KOPT-K1 (cell line): ENCODE measurements at regions not wholly inside any gene's neighbourhood (a gene's known extent, or its start where the extent isn't known, plus 50 kb on each side); places are given as distances from the start of the nearest gene placed in this dataset.
"Not testable (repeated sequence)": the region's sequence is repeated elsewhere in the genome, so short reads cannot be mapped to it uniquely, and the experiment has no call there.

Experiments
- H3K27ac ChIP-seq: fragments of 200-600 bp; sonication (generic); 2 replicates; pipeline ENCODE4 v1.5.1; 2016; ENCODE audit warnings: antibody characterized with exemption, mild to moderate bottlenecking, low read depth, low read length; ENCODE audit not compliant: poor library complexity, severe bottlenecking
- H3K36me3 ChIP-seq: fragments of 200-600 bp; sonication (generic); 2 replicates; pipeline ENCODE4 v1.5.1; 2017; ENCODE audit warnings: antibody characterized with exemption, mild to moderate bottlenecking, low read length, moderate library complexity; ENCODE audit not compliant: insufficient read depth
- H3K9me3 ChIP-seq: fragments of 200-600 bp; sonication (generic); 2 replicates; pipeline ENCODE4 v1.5.1; 2017; ENCODE audit warnings: antibody characterized with exemption, low read length, mild to moderate bottlenecking; ENCODE audit not compliant: insufficient read depth, poor library complexity, severe bottlenecking

DNA sequence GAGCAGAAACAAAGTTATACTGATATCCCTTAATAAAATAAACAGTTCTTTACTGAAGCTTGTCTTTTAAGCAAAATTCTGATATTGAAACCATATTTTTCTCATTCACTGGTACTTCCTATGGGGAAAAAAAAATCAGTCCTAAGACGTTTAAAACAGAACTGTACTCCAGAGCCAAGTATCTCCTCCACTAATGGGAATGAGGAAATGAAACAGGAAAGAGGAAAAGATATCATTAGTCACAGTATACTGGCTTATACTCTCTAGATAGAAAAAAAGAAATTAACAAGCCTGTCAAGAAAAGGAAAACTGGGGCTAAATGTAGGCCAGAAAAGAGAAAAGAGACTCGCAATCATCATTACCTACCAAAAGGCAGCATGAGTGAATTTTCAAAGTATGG, 252.7 kb downstream of the CENPC start:
- no peak overlapping the region for H3K27ac ChIP-seq
- no peaks in the 10 kb centered on the region for H3K36me3 ChIP-seq
- H3K9me3 ChIP-seq = no peaks in the 10 kb centered on the region

DNA sequence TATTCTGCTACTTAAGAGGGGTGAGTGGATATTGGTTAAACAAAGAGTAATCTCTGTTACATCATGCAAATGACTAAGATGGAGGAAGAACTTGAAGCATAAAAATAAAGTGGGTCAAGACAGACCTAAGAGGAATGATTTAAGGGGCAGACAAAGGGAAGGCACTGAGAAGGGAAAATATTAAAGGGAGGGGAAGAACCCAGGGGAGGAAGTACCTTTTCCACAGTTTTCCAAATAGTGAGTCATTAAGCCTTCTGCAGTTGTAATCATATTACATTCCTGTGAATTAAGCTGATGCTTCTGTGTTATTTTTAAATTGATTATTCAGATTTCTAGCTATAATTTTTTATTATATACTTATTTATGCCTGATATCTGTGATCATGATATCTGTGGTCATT, 253.3 kb downstream of the CENPC start:
- no peaks in the 10 kb centered on the region for H3K36me3 ChIP-seq
- H3K9me3 ChIP-seq = no peaks in the 10 kb centered on the region
- no peak overlapping the region for H3K27ac ChIP-seq

DNA sequence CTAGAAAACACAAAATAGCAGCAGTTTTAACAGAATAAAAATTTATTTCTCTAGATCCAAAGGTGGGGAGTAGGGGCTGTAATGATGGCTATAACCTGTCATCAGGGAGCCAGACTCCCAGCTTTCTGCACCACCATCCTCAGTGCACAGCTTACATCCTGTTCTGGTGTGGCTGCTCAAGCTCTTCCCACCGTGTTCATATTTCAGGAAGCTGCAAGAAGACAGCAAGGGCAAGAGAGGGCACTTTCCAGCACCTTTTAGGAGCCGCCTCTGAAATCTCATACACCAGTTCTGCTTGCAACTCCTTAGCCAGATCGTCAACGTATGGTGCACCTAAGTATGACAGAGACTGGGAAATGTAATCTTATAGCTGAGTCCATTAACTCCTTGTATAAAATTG, 253.7 kb downstream of the CENPC start:
- no peaks in the 10 kb centered on the region for H3K36me3 ChIP-seq

DNA sequence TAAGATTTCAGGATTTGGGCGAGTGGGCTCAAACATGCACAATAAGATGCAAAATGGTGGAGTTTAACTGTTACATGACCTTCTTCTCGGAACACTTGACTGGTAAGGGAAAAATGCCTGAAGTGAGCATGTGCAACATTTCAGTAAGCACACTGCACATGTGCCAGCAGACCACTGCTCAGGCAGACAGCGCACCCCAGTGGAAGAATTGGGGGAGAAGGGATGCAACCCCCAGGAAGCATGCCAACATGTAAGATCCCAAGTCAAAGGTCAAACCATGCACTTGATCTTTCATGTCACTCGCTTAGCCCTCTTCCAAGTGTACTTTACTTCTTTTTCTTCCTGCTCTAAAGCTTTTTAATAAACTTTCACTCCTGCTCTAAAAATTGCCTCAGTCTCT, 256.3 kb downstream of the CENPC start:
- Histone ChIP-seq H3K9me3 (no peaks in the 10 kb centered on the region), H3K27ac (no peak overlapping the region), H3K36me3 (no peaks in the 10 kb centered on the region)

More for the DNA sequence above, 253.7 kb downstream of the CENPC start:
- H3K27ac ChIP-seq = no peak overlapping the region
- no peaks in the 10 kb centered on the region for H3K9me3 ChIP-seq

DNA sequence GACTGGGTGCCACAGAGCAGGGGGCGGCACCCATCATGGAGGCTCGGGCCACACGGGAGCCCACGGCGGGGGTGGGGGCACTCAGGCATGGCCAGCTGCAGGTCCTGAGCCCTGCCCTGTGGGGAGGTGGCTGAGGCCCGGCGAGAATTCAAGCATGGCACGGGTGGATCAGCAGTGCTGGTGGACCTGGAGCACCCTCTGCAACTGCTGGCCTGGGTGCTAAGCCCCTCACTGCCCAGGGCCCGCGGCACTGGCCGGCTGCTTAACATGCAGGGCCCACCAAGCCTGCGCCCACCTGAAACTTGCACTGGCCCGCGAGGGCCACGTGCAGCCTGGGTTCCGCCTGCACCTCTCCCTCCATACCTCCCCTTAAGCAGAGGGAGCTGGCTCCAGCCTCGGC, 258.6 kb downstream of the CENPC start:
- Histone ChIP-seq H3K27ac (no peak overlapping the region), H3K36me3 (no peaks in the 10 kb centered on the region), H3K9me3 (no peaks in the 10 kb centered on the region)

DNA sequence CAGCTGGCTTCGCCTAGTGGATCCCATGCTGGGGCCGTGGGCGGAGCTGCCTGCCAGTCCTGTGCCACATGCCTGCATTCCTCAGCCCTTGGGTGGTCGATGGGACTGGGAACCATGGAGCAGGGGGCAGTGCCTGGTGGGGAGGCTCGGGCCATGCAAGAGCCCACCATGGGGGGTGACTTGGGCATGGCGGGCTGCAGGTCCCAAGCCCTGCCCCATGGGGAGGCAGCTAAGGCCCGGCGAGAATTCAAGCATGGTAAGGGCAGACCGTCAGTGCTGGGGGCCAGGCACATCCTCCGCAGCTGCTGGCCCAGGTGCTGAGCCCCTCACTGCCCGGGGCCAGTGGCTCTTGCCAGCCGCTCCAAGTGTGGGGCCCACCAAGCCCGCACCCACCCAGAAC, 262.6 kb downstream of the CENPC start:
- Histone ChIP-seq H3K36me3 (no peaks in the 10 kb centered on the region), H3K27ac (no peak overlapping the region), H3K9me3 (no peaks in the 10 kb centered on the region)

DNA sequence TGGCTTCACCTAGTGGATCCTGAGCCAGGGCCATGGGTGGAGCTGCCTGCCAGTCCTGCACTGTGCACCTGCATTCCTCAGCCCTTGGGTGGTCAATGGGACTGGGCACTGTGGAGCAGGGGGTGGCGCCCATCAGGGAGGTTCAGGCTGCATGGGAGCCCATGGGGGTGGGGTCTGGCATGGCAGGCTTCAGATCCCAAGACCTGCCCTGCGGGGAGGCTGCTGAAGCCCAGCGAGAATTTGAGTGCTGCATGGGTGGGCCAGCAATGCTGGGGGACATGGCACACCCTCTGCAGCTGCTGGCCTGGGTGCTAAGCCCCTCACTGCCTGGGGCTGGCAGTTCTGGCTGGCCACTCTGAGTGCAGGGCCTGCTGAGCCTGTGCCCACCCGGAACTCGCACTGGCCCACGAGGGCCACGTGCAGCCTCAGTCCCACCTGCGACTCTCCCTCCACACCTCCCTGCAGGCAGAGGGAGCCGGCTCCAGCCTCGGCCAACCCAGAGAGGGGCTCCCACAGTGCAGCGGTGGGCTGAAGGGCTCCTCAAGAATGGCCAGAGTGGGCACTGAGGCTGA, 270.0 kb downstream of the CENPC start:
- H3K27ac ChIP-seq = no peak overlapping the region
- H3K36me3 ChIP-seq = no peaks in the 10 kb centered on the region

DNA sequence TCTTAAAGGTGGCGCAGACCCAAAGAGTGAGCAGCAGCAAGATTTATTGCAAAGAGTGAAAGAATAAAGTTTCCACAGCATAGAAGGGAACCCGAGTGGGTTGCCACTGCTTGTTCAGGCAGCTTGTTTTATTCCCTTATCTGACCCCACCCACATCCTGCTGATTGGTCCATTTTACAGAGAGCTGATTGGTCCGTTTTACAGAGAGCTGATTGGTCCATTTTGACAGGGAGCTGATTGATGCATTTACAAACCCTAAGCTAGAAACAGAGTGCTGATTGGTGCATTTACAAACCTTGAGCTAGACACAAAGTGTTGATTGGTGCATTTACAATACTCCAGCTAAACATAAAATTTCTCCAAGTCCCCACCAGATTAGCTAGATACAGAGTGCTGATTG, 270.6 kb downstream of the CENPC start:
- H3K27ac ChIP-seq, H3K9me3 ChIP-seq, H3K36me3 ChIP-seq: not testable (repeated sequence)

More for the DNA sequence above, 270.0 kb downstream of the CENPC start:
- H3K9me3 ChIP-seq = no peaks in the 10 kb centered on the region

DNA sequence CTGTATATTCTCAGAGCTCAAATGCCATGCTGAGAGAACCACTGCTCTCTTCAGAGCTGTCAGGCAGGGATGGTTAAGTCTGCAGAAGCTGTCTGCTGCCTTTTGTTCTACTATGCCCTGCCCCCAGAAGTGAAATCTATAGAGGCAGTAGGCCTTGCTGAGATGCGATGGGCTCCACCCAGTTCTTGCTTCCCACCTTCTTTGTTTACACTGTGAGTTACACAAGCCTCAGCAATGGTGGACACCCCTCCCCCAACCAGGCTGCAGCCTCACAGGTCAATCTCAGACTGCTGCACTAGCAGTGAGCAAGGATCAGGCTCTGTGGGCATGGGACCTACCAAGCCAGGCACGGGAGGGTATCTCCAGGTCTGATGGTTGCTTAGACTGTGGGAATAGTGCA, 271.6 kb downstream of the CENPC start:
- H3K27ac ChIP-seq = no peak overlapping the region
- no peaks in the 10 kb centered on the region for H3K9me3 ChIP-seq
- H3K36me3 ChIP-seq = no peaks in the 10 kb centered on the region

DNA sequence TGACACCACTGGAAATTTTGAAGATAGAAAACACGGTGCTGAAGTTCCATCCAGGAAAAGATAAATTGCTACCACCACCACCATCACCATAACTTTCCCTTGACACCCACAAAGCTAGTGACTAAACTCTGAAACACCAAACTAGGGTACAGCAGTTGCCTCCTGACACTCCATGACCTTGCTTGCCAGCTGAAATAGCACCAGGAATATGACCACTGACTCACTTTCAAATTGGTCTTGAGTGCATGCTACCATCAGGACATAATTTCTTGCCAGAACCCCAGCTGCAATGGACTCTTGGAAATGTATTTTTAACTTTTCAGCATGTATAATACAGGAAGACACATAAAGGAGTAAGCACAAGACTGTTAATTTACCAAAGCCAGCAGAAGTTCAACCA, 283.3 kb downstream of the CENPC start:
- Histone ChIP-seq H3K36me3 (no peaks in the 10 kb centered on the region), H3K9me3 (no peaks in the 10 kb centered on the region), H3K27ac (no peak overlapping the region)

DNA sequence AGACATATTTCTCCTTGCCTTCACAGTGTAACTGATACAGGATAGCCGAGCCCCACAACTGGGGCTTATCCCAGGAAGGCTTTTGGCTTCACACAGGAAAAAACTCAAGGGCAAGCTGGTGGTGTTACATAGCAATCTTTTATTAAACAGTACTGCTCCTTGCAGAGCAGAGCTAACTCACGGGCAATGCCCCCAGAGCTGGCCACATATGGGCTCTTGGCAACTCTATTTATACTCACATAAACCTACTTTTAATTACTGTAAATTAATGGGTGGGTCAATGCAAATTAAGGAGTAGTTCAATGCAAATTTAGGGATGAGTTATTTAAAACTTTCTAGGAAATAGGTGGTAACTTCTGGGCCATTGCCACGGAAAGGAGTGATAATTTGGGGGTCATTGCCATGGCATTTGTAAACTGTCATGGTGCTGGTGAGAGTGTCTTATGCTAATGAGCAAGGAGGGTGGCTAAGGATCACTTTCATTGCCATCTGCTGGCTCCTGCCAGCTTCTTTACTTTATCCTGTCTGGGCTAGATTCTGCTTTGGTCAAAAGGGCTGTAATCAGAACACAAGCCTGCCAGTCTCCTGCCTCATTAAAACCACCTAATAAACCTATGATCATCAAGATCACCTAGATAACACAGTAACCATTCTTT, 288.8 kb downstream of the CENPC start:
- no peak overlapping the region for H3K27ac ChIP-seq
- H3K9me3 ChIP-seq = no peaks in the 10 kb centered on the region
- H3K36me3 ChIP-seq = no peaks in the 10 kb centered on the region

DNA sequence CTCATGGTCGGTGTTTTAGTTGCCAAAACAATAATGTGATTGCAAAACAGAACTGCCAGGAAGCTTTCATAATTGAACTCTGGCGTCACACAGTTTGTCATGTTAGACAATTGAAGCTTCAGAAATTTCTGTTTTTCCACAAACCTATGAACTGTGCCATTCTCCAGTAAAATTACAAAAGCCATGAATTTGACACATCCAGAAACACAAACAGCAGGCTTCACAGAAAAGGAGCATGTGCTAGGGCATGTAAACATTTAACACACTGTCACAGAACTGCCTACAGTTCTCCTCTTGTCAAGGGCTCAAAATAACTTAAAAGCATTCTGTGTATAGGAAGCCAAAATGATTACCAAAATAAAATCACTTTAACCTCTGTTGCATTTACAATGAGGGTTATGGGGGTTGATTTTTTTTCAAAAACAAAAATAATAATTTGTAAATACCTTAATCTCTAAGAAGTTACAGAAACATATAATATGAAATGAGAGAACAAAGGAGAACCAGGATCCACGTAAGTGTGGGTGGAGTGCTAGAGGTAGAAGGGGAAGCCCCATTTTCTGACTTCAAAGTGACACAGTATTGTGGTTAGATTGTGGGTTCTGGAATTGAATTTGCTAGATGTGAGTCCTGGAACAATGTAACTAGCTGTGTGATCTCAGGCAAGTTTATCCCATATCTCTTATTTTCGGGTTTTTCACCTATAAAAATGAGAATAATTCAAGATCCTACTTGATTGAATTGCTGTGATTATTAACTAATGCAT, 295.0 kb downstream of the CENPC start:
- Histone ChIP-seq H3K27ac (no peak overlapping the region), H3K36me3 (no peaks in the 10 kb centered on the region), H3K9me3 (no peaks in the 10 kb centered on the region)

DNA sequence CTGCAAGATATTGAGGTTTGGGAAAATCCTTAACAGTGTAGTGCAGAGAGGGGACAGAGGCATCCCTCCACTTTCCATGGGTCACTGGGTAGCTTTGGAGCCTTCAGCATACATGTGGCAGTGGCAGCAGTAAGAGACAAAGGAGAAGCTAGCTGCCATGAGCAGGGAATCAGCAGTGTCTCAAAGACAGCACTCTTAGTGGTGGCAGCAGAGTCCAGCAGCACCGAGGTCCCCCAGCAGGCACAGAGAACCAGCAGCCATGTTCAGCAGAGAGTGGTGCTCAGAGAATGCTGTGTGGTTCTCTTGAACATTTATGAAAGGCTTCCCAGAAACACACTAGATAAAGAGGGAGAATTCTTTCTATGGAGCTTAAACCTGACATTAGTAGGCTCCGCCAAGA, 308.5 kb downstream of the CENPC start:
- H3K9me3 ChIP-seq = no peaks in the 10 kb centered on the region
- no peaks in the 10 kb centered on the region for H3K36me3 ChIP-seq
- H3K27ac ChIP-seq = no peak overlapping the region

DNA sequence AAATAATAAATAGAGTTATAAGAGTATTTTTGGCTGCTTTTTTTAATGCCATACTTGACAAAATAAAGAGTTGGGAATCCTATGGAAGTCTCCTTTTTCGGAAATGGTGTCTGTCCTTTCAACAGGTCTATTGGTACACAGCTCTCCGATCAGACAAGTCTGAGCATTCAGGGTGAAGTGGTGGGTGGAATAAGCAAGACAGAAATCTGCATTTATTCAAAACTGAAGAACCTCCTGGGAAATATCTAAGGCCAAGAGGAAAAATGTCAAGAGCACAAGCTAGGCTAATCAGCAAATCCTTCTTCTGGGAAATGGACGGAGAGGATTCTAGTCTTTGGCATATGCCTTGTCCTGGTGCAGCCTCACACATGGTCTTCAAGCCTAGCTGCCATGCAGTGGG, 309.0 kb downstream of the CENPC start:
- H3K36me3 ChIP-seq = no peaks in the 10 kb centered on the region
- H3K27ac ChIP-seq = no peak overlapping the region
- no peaks in the 10 kb centered on the region for H3K9me3 ChIP-seq

DNA sequence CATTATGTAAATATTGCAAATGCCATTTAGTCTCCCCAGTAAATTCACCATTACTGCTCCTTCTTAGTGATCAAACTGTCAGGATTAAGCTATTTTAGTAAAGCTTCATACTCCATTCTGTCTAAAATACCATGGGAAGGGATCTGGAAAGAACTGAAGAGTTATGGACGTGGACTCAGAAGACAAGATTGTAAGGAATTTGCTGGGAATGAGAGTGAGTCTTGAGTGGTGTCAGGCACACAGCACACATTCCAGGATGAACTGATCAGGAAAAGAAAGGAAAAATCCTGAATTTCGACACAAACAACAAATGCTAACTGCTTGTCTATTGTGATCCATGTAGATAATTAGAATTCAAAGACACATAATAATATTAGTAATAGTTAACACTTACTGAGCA, 311.0 kb downstream of the CENPC start:
- H3K9me3 ChIP-seq = no peaks in the 10 kb centered on the region
- H3K27ac ChIP-seq = no peak overlapping the region
- H3K36me3 ChIP-seq = no peaks in the 10 kb centered on the region

DNA sequence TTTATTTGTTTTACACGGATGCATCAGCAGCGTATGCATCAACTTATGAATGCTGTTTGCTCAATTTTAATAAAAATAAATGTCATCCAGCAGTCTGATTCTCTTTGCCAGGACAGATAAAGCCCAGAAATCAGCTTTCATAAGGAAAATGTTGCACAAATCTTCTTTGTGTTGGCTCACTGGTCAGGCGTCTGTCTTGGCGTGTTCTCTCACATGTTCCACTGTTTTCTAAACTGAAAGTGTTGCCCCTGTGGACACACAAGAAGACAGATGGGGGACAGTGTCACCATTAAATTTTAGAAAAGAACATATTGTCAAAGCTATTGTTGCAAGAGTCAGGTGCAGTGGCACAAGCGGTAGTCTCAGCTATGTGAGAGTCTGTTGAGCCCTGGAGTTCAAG, 316.2 kb downstream of the CENPC start:
- H3K9me3 ChIP-seq = no peaks in the 10 kb centered on the region
- H3K36me3 ChIP-seq = no peaks in the 10 kb centered on the region
- no peak overlapping the region for H3K27ac ChIP-seq
